Medulla oblongata (tissue), 1 donor: ENCODE measurements at regions not wholly inside any gene's neighbourhood (a gene's known extent, or its start where the extent isn't known, plus 50 kb on each side); places are given as distances from the start of the nearest gene placed in this dataset.
"Not testable (repeated sequence)": the region's sequence is repeated elsewhere in the genome, so short reads cannot be mapped to it uniquely, and the experiment has no call there.

Experiments used
- DNase-seq: peaks from one replicate; pipeline ENCODE4 v3.0.0-alpha.2; 2015; ENCODE audit errors: extremely low spot score

DNA sequence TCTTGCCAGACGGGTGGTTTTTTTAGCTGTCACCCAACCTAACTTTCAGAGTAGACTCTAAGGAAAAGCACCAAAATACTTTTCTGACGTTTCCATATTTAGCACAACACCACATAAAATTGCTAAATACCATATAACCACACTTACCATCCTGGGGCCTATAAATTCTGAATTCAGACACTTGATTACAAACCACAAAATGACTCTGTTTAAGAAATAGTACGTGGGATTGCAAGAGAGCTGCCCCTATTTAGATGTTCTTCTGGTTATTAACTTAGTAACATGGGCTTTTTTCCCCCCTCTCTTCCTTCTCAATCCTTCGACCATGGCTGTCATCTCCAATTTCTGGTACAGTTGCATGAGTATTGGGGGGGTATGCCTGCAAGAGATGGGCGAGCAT lies 287.7 kb downstream of the BMP4 start:
- no peak for DNase-seq

DNA sequence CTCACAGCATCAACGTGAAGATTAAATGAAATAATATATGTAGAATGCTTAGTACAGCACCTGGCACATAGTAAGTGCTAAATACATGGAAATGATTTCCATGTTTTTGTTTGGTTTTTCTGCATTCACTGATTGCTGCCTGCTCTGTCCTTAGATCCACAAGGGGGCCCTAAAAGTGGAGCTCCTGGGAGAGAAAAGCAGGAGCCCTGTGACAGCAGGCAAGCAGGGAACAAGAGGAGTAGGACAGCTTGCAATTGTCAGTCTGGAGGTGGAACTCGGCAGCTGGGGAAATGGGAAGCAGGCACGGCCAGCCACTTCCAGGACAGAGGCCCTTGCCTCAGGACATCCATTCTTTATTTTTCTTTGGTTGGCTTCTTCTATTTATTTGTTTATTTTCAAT lies 292.9 kb downstream of the BMP4 start:
- DNase-seq = peak; percentile 26

DNA sequence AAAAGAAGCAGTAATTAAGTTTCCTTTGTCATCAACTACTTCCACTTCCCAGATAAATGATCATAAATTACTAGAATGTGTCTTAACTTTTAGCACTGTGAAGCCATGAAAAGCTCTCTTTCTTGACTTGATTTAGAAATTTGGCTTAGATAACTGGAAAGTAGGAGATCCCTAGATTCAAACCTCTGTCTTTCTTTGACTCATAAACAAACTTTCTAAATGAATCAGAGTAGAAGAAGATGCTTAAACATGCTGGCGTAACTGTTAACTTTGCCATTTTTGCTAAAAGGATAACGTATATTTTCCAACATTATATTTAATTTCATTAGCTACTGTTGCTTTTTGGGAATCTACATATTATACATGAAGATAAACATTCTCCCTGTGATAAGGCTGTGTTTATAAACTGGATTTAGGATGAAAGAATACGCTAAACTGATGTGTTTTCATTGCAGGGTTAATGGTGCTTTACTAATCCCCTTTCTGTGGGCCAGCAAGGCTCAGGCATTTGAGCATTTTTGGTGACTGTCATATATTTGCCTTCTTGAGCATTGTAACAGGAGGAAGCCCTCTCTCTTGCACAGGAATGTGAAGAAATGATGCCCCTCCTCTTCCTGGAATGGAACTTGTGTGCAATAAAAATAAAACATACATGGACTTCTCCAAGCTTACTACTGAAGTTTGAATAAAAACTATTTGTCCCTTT lies 301.4 kb downstream of the BMP4 start:
- no peak for DNase-seq

DNA sequence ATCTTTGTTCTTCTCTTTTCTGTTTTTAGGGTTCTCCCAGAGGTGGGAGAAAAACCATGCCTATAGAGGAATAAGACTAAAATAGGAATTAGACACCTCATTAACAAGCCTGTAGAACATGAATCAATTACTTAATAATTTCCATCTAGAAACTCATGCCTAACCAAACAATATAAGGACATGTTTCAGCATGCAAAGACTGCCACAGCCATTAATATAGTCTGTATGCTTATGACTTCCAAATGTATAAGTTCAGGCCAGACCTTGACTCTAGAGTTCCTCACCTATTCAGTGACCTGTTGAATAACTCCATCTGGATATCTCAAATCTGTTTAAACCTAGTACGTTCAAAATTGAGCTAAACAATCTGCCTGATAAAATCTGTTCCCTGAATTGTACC lies 304.6 kb downstream of the BMP4 start:
- no peak for DNase-seq

DNA sequence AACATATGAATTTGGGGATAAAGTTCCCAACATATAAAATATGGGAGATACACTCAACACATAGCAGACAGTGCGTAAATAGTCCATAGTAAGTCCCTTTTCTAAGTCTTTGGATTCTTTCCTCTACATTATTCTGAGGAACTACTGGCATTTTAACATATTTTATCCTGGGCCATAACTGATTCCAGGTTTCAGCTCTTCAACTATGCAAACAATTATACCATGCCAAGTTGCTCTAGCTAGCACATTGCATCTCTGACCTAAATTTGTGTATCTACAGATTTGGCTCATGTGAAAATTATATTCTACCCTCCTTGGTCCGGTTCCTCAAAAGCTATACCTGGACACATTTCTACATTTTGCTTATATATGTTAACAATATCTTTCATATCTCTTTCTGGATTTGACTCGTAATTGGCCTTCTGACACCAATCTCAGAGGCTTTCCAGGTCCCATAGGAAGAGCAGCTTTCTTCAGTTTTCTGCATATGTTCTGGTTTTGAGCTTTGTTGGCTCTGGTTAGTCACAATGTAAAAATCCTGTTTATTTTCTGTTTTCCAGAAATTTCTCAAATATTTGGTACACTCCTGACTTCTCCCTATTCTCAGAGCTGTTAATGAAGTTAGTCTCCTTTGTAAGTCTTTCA lies 305.4 kb downstream of the BMP4 start:
- no peak for DNase-seq

DNA sequence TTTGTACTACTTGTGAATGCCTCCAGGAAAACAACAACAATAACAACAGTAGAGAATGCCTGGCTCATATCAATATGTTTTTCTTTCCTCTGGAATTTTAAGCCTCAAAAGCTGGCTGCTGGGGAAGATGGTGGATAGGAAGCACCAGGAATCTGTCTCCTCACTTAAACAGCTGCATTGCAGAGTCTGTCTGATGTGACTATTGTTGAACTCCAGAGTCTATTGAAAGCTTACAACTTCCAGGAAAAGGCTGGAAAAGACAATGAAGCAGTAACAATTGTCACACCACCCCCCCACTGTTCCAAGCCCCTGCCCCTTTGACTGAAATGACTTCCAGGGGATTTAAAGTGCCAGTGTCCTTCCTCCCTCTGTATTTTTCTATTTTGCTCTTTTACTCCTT lies 309.7 kb downstream of the BMP4 start:
- DNase-seq = no peak

DNA sequence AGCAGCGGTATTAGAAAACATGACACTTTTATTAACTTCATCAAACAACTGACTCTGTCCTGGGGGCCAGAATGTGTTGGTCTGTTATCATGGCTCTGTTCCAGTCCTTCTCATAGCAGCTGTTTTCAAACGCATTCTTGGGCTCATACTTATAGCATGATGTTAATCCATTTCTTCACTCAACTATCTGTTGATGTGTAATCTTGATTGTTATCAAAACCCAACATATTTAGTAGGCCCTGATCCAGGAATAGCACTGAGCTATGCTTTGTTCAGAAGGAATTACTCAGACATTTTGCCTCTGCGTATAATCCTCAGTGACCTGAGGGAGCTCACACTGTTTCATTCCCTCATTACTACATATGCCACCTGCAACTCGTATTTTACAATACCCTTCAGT lies 315.9 kb downstream of the BMP4 start:
- DNase-seq = no peak

DNA sequence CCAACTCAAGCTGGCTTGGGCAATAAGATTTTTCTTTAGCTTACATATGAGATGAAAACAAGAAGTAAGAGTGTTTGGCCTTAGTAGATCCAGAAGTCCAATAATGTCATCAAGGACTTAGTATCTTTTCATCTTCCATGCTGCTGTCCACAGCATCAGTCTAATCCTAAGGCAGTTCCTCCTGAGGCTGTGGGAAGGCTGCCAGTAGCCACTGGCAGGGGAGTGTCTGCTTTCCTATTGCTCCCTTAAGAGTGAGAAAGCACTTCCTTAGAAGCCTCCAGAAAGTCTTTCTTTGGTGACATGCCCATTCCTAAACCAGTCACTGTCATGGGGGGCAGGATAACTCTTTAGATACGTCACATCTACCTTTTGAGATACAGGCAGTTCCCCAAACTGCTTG lies 317.7 kb downstream of the BMP4 start:
- DNase-seq = no peak

DNA sequence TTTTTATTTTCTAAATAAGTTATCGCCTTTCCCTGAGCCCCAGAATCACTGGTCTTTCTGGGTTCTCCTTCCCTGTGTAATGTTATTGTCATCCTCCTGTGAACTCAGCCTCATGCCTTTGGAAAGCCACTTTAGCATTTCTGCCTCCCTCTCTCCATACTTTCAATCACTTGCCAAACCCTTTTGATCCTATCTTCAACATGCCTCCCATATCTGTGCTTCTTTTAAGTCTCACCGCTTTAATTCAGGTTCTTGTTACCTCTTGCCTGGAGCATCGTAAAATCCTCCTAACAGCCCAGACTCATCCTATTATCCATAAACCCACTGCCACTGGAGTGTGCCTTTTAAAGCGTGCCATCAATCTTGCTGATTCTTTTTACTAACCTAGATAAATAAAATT lies 321.8 kb downstream of the BMP4 start:
- DNase-seq = no peak

DNA sequence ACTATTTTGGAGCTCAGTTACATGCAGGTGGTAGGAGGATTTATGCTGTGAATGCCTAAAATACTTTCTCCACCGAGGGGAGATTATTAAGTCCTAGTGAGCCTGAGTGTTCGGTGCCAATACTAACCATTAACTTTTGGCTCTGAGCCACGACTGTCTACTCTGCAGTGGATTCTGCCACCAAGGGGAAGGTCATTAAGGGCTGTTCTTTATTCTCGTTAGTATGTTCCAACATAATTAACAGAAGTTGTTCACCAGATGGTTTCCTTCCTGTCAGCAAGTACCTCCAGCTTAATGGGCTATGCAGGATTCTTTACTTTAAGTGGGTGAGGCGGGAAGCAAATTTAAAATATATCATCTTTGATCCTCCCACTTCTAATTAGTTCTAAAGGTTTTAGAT lies 326.3 kb downstream of the BMP4 start:
- DNase-seq = no peak

DNA sequence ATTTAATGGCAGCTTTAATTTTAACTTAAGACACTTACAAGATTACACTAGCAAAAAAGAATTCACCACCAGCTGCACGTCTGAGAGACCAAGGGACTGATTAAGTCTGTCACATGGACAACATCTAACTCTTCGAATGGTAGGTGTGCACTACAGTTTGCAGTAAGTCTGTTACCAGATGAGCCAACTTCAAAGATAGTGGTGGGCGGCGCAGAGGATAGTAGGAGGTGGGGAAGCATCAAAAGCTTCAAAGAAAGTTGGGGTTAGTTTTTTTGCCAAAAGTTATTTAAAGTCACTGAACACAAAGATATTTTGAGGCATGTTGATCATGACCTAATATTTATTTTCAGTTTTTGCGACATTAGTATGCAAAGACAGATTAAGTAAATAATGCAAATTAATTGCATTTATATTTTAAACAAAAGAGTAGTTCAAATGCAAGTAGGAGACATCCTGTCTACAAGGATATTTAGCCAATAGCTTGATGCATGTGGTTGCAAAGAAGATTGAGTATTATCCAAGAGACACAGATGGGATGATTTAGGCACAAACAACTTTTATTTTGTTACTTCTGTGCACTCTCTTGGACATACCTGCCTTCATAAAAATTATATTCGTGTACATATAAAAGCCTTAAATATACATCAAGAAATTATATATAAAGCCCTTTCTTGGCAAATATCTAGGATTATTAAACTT lies 327.7 kb downstream of the BMP4 start:
- DNase-seq = no peak

DNA sequence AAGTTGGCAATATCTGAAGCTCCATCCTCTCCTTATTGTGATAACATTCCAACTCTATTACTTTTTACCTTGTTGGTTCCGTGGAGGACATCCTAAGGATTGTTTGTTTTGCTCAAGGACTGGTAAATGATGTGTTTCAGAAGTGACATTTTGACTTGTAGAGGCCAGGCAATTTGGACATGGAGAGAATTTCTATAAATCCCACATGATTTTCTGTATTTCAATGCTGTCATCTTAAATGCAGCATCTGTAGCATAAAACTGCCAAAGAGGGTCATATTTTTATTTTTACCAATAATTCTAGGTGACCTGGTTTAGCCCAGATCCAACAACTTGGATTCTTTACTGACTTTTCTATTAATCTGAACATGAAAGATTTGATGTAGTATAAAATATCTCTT lies 328.4 kb downstream of the BMP4 start:
- no peak for DNase-seq

DNA sequence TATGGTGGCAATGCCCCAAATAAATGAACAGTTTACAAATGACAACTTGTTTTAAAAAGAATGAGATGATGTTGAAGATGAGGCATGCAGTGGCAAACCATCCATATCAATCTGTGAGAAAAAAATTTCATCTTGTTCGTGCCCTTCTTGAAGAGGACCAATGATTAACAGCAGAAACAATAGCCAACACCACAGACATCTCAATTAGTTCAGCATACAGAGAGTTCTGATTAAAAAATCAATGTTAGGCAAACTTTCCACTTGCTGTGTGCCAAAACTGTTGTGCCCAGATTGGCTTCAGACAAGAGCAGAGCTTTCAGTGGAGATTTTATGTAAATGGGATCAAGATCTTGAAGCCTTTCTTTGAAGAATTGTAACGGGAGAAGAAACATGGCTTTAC lies 329.9 kb downstream of the BMP4 start:
- no peak for DNase-seq

DNA sequence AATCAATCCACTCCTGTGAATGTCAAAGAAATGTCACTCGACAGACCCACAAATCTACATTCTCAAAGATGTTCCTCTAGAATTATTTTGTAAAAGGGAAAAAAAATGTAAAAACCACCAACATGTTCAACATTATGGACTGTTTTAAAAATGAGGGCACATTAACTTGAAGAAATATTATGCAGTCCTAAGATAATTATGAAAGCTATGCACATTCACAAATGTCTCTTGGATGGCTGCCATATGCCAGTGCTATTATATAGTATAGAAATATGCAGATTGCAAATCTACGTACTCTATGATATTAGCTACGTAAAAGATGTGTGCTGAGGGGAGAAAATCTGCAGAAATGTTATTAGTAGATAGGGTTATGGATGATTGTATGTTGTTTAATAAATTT lies 334.2 kb downstream of the BMP4 start:
- no peak for DNase-seq

DNA sequence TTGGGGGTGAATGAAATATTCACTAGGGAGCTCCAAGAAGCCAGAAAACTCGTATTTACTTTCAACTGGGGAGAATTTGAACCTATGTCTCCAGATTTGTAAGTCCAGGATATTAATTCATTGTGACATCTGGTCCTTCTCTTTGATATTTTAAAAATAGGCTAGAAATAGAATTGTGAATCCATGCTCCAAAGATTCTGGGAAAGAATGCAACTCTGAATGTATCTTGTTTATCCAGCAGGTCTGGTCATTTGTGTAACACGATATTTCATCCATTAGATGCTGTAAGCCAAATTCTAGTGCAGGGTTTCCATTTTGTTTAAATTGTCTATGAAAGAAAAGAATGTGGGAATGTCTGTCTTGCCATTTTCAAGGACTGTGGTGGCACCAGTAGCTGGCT lies 334.7 kb downstream of the BMP4 start:
- no peak for DNase-seq

DNA sequence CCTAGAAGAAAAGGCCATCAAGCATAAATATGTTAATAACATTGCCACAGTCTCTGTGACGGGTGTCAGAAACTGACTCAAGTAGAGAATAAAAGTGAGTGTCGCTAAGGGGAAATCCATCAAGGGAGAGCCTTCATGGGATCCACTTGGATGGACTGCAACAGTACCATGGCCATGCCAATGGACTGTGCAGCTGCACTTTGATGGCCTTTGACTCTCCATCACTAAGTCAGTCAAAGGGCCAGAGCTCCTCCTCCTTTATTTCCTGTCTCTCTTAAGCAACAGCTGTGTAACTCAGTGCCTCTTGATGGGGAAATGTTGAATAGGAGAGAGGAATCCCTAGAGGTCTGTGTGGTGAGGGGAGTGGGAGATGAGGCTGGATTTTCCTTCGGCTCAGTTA lies 335.2 kb downstream of the BMP4 start:
- DNase-seq = no peak

DNA sequence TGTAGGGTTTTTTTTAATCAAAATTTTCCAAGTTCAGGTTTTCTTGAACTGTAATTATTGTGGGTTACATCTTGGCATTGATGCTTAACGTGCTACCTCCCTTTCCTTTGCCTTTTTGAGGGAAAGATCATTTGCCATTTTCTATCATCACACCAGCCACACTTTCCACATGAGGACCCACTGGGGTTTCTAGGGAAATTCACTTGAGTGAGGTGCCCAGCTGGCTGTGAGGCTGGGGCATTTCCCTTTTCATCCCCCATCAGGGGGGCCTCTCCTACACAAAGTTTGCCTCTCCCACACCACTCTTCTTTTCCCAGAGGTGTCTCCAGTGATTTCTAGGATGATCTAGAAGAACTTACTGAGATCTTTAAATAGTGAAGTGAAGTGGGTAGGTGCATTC lies 335.7 kb downstream of the BMP4 start:
- no peak for DNase-seq

DNA sequence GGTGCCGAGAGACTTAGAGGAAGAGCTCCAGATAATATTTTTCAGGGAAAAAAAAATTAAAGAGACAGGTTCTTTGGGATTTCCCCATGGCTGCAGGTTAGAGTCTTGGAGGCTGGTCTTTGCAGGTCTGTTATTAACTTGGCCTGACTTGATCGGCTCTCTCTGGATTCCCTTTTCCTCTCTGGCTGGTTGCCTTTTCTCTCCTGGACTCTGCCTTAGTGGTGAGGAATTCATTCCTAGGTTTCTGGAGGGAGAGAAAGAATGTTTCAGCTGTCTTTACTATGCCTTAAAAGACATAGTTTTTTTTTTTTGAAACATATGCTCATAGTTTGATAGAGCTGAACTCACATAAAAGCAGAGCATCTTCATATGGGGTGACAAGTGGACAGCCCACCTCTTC lies 336.3 kb downstream of the BMP4 start:
- no peak for DNase-seq

DNA sequence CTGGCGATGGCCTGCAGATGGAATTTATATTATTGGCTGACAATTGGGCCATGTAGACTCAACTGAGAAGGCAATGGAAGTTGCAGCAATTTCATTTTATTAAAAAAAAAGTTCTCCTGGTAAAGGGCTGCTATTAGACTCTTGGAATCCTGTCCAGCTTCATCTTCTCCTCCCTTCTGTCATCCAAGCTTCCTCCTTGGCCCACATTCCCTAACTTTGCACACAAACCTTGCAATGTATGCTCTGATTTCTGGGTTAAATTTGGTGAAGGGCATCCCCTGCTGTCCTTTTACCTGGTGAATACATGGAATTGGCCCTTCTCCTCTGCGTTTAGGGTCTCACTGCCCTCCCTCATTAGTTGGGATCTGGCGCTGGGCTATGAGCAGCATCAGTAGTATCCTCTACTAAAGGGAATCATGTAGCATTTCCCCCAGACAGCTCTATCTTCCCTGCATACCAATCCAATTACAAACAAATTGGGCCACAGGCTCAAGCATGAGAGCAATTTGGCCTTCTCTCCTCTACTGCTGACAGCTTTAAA lies 336.9 kb downstream of the BMP4 start:
- DNase-seq = no peak

DNA sequence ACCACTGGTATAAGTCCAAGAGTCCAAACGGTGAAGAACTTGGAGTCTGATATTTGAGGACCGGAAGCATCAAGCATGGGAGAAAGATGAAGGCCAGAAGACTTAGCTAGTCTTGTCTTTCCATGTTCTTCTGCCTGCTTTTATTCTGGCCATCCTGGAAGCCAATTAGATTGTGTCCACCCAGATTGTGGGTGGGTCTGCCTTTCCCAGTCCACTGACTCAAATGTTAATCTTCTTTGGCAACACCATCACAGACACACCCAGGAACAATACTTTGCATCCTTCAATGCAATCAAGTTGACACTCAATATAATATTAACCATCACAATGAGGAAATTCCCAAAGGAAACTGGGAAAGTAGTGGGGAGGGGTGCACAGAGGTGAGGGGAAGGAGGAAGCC lies 340.1 kb downstream of the BMP4 start:
- DNase-seq = not testable (repeated sequence)

DNA sequence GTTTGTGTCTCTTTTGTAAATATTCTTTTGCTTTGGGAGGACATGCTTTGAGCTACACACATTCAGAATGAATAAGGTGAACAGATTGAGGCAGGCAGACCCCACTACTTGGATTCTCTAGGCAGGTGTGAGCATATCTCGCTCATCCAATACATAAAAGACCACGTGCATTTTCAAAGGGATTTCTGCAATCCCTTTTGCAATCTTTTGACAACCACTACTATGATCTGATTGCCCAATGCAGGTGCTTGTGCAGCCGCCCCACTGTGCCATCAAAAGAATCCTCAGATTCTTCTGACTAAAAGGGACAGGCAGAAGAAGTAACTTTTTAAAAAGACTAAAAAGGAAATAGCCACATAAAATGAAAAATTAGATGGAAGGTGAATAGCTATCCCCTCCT lies 341.4 kb downstream of the BMP4 start:
- DNase-seq = no peak

DNA sequence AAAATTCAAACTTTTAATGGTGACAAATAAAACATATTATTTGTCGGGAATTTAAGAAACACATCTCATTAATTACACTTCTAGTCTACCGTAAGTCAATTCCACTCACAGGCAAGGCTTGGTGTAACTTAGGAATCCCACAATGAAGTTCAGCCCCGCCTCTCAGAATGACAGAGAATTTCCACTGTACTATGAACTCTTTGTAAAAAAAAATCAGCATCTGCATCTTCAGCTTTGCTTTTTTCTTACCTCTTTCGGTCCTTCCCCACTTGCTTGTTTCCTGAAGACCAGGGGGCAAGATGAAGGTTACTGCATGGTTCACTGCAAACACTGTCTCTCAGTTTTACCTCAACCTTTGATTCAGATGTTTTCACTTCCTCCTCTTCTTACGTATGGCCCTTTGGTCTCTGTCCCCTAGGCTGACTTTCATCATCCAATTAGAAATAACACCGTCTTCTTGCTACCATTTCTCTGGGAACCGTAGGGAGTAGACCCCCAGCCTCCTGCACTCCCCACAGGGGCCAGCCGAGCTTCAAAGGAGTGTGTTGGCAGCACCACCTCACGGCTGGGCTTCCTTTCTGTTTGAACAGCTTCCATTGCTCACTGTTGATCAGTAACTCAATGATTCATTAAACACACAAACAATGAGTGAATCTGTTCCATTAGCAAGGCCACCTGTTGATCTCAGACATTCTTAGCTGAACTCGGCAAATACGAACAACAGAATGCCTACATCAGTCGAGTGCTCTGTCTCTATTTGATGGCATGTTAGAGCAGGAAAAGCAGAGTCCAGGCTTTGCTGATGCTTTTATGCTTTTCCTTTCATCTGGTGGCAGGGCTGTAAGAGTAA lies 343.0 kb downstream of the BMP4 start:
- no peak for DNase-seq
